T-cell (primary cell): ENCODE measurements at regions not wholly inside any gene's neighbourhood (a gene's known extent, or its start where the extent isn't known, plus 50 kb on each side); places are given as distances from the start of the nearest gene placed in this dataset.

ENCODE experiments used
- ATAC-seq, 4 experiments: fragments of 200-7000 bp in 3 of 4; fragments of 150-1000 bp in 1 of 4; cut with Tn5 transposase; replicated peaks in 1 of 4; 1 replicate in 3 of 4; 2 replicates in 1 of 4; pipeline ENCODE4 v1.10.0; 2021; ENCODE audit warnings: moderate library complexity in 3 of 4, mild to moderate bottlenecking in 2 of 4, moderate number of reproducible peaks in 1 of 4
- CTCF ChIA-PET, 2 donors: fragments of 300-600 bp; sonication (Branson Sonifier 250); formaldehyde crosslinking; loops; one replicate each; lab custom pipeline; 2022; ENCODE audit warnings: antibody characterized with exemption in 2 of 2; lab: Charles Lee
- POLR2A ChIA-PET, 2 donors: fragments of 300-600 bp; sonication (Branson Sonifier 250); formaldehyde crosslinking; loops; one replicate each; lab custom pipeline; 2022; ENCODE audit warnings: antibody characterized with exemption in 2 of 2; lab: Charles Lee
- DNase-seq, 35 experiments: peaks; one replicate each; pipeline versions ENCODE4 v3.0.0 to v3.0.0-alpha.2; 2013 to 2023
- H3K27ac ChIP-seq: one replicate; pipeline ENCODE4 v1.5.1; 2013; ENCODE audit warnings: low read length
- H3K27me3 ChIP-seq, 2 experiments: replicated peaks in 1 of 2; 1 replicate in 1 of 2; 2 replicates in 1 of 2; pipeline versions ENCODE4 v1.6.1 to v1.7.0; 2013; ENCODE audit warnings: low read length in 1 of 2, mixed read lengths in 1 of 2; ENCODE audit not compliant: control insufficient read depth in 2 of 2, insufficient read depth in 2 of 2; ENCODE audit errors: extremely low read depth in 1 of 2
- H3K36me3 ChIP-seq, 2 donors: 1 replicate in 1 of 2; 2 replicates in 1 of 2; pipeline versions ENCODE4 v1.6.1 to v1.7.0; 2013; ENCODE audit warnings: low read length in 1 of 2; ENCODE audit not compliant: control insufficient read depth in 2 of 2, insufficient read depth in 1 of 2; ENCODE audit errors: extremely low read depth in 1 of 2
- H3K4me1 ChIP-seq, 2 experiments: 1 replicate in 1 of 2; 2 replicates in 1 of 2; pipeline versions ENCODE4 v1.6.1 to v1.7.0; 2013; ENCODE audit warnings: low read length in 2 of 2, mixed read lengths in 1 of 2; ENCODE audit not compliant: insufficient read depth in 2 of 2, control insufficient read depth in 1 of 2; ENCODE audit errors: extremely low read depth in 1 of 2
- H3K4me3 ChIP-seq, 2 donors: 1 replicate in 1 of 2; 2 replicates in 1 of 2; pipeline versions ENCODE4 v1.5.1 to v1.7.0; 2013; ENCODE audit warnings: mild to moderate bottlenecking in 2 of 2, low read length in 1 of 2, moderate library complexity in 1 of 2; ENCODE audit not compliant: control insufficient read depth in 1 of 2; ENCODE audit errors: extremely low read depth in 1 of 2
- H3K9me3 ChIP-seq: 2 replicates; pipeline ENCODE4 v1.7.0; 2013
- H3K27ac Mint-ChIP-seq, 2 donors: one replicate each; pipeline ENCODE4 v1.8.0; 2020 to 2021; ENCODE audit warnings: mild to moderate bottlenecking in 2 of 2, mixed read lengths in 2 of 2
- H3K27me3 Mint-ChIP-seq, 2 donors: one replicate each; pipeline ENCODE4 v1.8.0; 2021 to 2022; ENCODE audit warnings: mixed read lengths in 2 of 2
- H3K36me3 Mint-ChIP-seq: one replicate; pipeline ENCODE4 v1.8.0; 2021; ENCODE audit warnings: mixed read lengths
- H3K4me1 Mint-ChIP-seq, 3 donors: one replicate each; pipeline ENCODE4 v1.8.0; 2020 to 2022; ENCODE audit warnings: mixed read lengths in 3 of 3, mild to moderate bottlenecking in 1 of 3
- H3K4me3 Mint-ChIP-seq, 3 donors: one replicate each; pipeline ENCODE4 v1.8.0; 2020 to 2022; ENCODE audit warnings: mild to moderate bottlenecking in 3 of 3, mixed read lengths in 3 of 3, moderate library complexity in 3 of 3
- H3K9me3 Mint-ChIP-seq, 3 donors: one replicate each; pipeline ENCODE4 v1.8.0; 2020 to 2022; ENCODE audit warnings: mixed read lengths in 3 of 3
- WGBS: methylation state at CpG from one replicate; pipeline ENCODE4 v1.1.5; 2013; ENCODE audit warnings: missing lambda C conversion rate; ENCODE audit not compliant: insufficient coverage; 5-methylcytosine and 5-hydroxymethylcytosine counted together

DNA sequence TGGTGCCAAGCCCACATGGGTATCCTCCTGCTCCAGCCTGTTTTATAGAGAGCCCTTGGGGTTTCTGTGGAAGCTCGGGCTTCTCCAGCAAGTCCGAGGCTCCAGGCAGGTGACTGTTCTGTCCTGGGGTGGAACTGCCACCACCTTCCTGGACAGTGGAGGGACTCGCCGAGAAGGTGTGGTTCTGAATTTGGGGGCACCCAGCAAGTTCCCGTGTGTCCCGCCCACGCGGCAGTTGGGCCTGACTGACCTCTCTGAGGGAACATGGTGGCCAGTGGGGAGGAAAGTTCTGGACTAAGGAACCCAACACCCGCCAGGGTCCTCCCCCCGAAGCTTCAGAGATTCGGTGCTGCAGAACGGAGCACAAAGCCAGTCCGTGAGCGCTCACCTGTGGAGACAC lies 158.1 kb upstream of the C1orf174 start:
- WGBS = 89% methylated on average over 10 of the region's 14 CpGs
- CTCF ChIA-PET = no interaction called here
- Histone ChIP-seq H3K27ac (no peak overlapping the region), H3K27me3 (peaks cover 0 to 28% of the 10 kb centered on the region in 2 experiments), H3K4me1 (no peaks in the 10 kb centered on the region), H3K9me3 (no peaks in the 10 kb centered on the region), H3K4me3 (no peak overlapping the region), H3K36me3 (no peaks in the 10 kb centered on the region)
- ATAC-seq = no peak
- peaks cover 2 to 17% of the 10 kb centered on the region in 2 donors for H3K27me3 Mint-ChIP-seq
- no peak overlapping the region for H3K27ac Mint-ChIP-seq
- DNase-seq = no peak
- H3K9me3 Mint-ChIP-seq = no peaks in the 10 kb centered on the region
- no peaks in the 10 kb centered on the region for H3K4me1 Mint-ChIP-seq
- no peak overlapping the region for H3K4me3 Mint-ChIP-seq
- H3K36me3 Mint-ChIP-seq = no peaks in the 10 kb centered on the region
- POLR2A ChIA-PET = no interaction called here

DNA sequence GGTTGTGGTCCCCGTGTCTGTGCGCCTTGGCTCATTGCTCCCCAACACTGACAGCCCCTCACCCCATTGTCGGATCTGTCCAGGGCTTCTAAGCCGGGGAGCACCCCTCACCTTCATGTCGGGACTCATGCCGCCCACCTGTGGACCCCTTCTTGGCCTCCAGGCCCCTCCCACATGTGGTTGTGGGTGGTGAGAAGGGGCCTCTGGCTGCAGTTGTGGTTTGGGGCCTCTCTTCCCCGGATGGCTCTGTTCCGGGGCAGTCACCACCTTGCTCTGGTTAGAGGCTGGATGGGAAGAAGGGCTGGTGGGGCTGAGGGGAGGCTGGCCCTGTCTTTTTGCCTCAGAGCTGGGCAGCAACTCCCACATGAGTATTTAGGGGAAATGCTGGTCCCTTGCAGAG lies 158.6 kb upstream of the C1orf174 start:
- Mint-ChIP-seq H3K9me3 (no peaks in the 10 kb centered on the region), H3K36me3 (no peaks in the 10 kb centered on the region), H3K27me3 (peaks cover 0 to 17% of the 10 kb centered on the region in 2 donors), H3K4me1 (no peaks in the 10 kb centered on the region), H3K4me3 (no peak overlapping the region), H3K27ac (no peak overlapping the region)
- DNase-seq (no peak), ATAC-seq (no peak)
- peaks cover 0 to 25% of the 10 kb centered on the region in 2 experiments for H3K27me3 ChIP-seq
- H3K9me3 ChIP-seq = no peaks in the 10 kb centered on the region
- H3K27ac ChIP-seq = no peak overlapping the region
- H3K4me3 ChIP-seq = no peak overlapping the region
- WGBS = 29% methylated on average over 3 of the region's 8 CpGs
- H3K4me1 ChIP-seq = no peaks in the 10 kb centered on the region
- no peaks in the 10 kb centered on the region for H3K36me3 ChIP-seq
- CTCF ChIA-PET = no interaction called here
- POLR2A ChIA-PET = no interaction called here

DNA sequence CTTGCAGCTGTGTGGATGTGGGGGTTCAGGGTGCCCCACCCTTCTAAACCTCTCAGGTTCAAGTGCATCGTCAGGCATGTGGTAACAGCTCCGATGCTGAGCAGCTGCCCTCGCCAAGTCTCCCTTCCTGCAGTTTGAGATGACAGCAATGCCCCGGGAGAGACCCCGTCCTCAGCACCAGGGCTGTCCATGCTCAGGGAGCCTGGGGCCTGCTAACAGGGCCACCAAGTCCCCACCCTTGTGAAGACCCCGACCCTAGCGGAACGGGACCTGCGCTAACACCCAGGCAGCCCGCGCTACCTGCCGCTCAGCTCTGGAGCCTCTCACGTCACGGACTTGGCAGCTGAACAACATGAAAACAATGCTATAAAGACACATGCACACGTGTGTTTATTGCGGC lies 159.2 kb upstream of the C1orf174 start:
- Histone ChIP-seq H3K36me3 (no peaks in the 10 kb centered on the region), H3K9me3 (no peaks in the 10 kb centered on the region), H3K27ac (no peak overlapping the region), H3K27me3 (peaks cover 0 to 22% of the 10 kb centered on the region in 2 experiments), H3K4me3 (no peak overlapping the region), H3K4me1 (no peaks in the 10 kb centered on the region)
- Mint-ChIP-seq H3K4me1 (no peaks in the 10 kb centered on the region), H3K36me3 (no peaks in the 10 kb centered on the region), H3K27me3 (peaks cover 0 to 15% of the 10 kb centered on the region in 2 donors), H3K9me3 (no peaks in the 10 kb centered on the region), H3K4me3 (no peak overlapping the region), H3K27ac (no peak overlapping the region)
- ChIA-PET CTCF (no interaction called here), POLR2A (no interaction called here)
- ATAC-seq (no peak), DNase-seq (no peak)
- 84% methylated on average over 9 of the region's 16 CpGs for WGBS

DNA sequence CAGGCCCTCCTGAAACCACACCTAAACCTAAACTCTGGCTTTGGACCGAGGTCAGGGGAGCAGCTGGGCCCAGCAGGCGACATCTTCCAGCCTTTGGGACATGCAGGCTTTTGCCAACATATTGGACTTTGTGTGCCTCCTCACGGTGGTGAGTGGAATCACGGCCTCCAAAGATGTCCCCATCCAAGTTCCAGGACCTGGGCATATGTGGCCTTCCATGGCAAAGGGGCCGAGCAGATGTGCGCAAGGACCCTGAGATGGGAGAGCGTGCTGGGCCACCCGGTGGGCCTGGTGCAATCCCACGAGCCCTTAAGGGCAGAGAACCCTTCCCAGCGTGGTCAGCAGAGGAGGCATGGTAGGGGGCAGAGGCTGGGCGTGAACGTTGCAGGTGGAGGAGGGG lies 160.8 kb upstream of the C1orf174 start:
- H3K27ac Mint-ChIP-seq = no peak overlapping the region
- CTCF ChIA-PET = no interaction called here

DNA sequence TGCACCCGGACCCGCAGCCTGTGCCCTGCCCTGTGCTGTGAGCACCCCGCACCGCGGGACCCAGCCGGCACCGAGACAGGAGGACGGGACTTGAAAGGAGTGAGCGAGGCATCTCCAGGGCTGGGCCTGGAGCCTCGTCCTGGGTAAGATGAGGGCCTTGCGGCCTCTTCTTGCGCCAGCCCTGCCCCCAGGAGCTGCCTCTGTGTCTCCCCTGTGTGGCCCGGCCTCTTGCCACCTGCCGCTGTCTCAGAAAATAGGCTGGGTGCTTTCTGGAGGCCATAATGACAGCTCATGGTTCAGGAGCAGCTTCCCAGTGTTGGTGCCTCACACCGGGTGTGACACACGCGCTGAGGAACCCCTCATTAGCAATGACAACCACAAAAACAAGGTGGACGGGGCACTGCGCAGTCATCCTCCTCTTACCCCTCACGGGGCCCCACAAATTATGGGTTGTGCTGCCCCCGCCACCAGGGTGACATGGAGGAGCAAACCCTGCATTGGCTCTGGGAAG lies 161.5 kb upstream of the C1orf174 start:
- peaks cover 0 to 5% of the 10 kb centered on the region in 2 donors for H3K27me3 Mint-ChIP-seq
- peaks cover 0 to 20% of the 10 kb centered on the region in 2 experiments for H3K27me3 ChIP-seq
- no peaks in the 10 kb centered on the region for H3K9me3 Mint-ChIP-seq
- H3K36me3 ChIP-seq = no peaks in the 10 kb centered on the region
- no peak overlapping the region for H3K4me3 Mint-ChIP-seq
- H3K4me1 ChIP-seq = no peaks in the 10 kb centered on the region
- ChIA-PET POLR2A (no interaction called here), CTCF (no interaction called here)
- no peak overlapping the region for H3K27ac ChIP-seq
- ATAC-seq (no peak), DNase-seq (no peak)
- no peaks in the 10 kb centered on the region for H3K36me3 Mint-ChIP-seq
- no peak overlapping the region for H3K4me3 ChIP-seq
- H3K4me1 Mint-ChIP-seq = no peaks in the 10 kb centered on the region
- H3K27ac Mint-ChIP-seq = no peak overlapping the region
- 84% methylated on average over 17 of the region's 21 CpGs for WGBS
- H3K9me3 ChIP-seq = no peaks in the 10 kb centered on the region

More for the DNA sequence above, 160.8 kb upstream of the C1orf174 start:
- DNase-seq (no peak), ATAC-seq (no peak)
- no peak overlapping the region for H3K4me3 ChIP-seq
- H3K4me1 ChIP-seq = no peaks in the 10 kb centered on the region
- no peaks in the 10 kb centered on the region for H3K9me3 ChIP-seq
- WGBS = 74% methylated on average over 12 of the region's 12 CpGs
- H3K36me3 ChIP-seq = no peaks in the 10 kb centered on the region
- POLR2A ChIA-PET = no interaction called here
- Mint-ChIP-seq H3K9me3 (no peaks in the 10 kb centered on the region), H3K36me3 (no peaks in the 10 kb centered on the region), H3K4me1 (no peaks in the 10 kb centered on the region), H3K4me3 (no peak overlapping the region), H3K27me3 (peaks cover 0 to 13% of the 10 kb centered on the region in 2 donors)
- H3K27me3 ChIP-seq = peaks cover 0 to 20% of the 10 kb centered on the region in 2 experiments
- H3K27ac ChIP-seq = no peak overlapping the region

DNA sequence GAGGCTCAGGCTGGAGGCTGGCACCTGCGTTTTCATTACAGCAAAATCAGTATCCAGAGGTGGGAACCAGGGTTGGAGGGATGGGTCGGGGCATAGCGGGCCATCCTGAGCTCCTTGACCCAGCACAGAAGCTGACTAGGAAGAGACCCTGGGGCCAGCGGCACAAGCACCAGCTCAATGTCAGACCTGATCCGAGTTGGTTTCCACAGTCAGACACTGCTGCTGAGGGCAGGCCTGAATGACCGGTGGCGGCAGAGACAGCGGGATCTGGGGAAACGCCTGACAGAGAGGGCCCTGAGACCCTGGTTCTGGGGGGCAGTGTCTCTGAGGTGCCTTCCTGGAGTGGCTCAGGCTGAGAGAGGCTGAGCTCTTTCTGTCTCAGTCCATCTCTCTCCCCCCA lies 162.0 kb upstream of the C1orf174 start:
- DNase-seq (no peak), ATAC-seq (no peak)
- Histone ChIP-seq H3K4me3 (no peak overlapping the region), H3K27me3 (peaks cover 0 to 20% of the 10 kb centered on the region in 2 experiments), H3K27ac (no peak overlapping the region), H3K4me1 (no peaks in the 10 kb centered on the region), H3K9me3 (no peaks in the 10 kb centered on the region), H3K36me3 (no peaks in the 10 kb centered on the region)
- Mint-ChIP-seq H3K9me3 (no peaks in the 10 kb centered on the region), H3K36me3 (no peaks in the 10 kb centered on the region), H3K4me3 (no peak overlapping the region), H3K27ac (no peak overlapping the region), H3K27me3 (peaks cover 0 to under 1% of the 10 kb centered on the region in 2 donors), H3K4me1 (no peaks in the 10 kb centered on the region)
- POLR2A ChIA-PET = no interaction called here
- CTCF ChIA-PET = no interaction called here
- 82% methylated on average over 9 of the region's 9 CpGs for WGBS

DNA sequence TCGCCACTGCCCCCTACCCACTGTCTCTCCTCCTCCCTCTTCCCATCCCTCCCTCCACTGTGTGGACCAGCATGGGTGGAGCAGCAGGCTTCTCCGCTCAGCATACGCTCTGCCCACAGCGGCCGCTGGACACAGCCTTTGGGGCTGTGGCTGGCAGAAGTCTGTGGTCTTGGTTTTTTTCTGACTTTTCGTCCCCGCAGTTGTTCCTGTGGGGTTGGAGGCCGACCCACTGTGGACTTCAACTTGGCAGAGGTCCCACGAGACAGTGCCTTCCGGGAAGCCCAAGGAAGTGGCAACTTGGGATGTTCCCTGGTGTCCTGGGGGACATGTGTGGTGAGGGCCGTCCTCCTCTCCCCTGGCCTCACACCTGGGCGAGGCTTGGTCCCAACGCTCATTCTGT lies 162.5 kb upstream of the C1orf174 start:
- peaks cover 0 to 18% of the 10 kb centered on the region in 2 experiments for H3K27me3 ChIP-seq
- no peak overlapping the region for H3K4me3 Mint-ChIP-seq
- 72% methylated on average over 11 of the region's 13 CpGs for WGBS
- DNase-seq (no peak), ATAC-seq (no peak)
- H3K9me3 ChIP-seq = no peaks in the 10 kb centered on the region
- no peaks in the 10 kb centered on the region for H3K27me3 Mint-ChIP-seq
- H3K9me3 Mint-ChIP-seq = no peaks in the 10 kb centered on the region
- H3K27ac ChIP-seq = no peak overlapping the region
- H3K36me3 Mint-ChIP-seq = no peaks in the 10 kb centered on the region
- CTCF ChIA-PET = no interaction called here
- POLR2A ChIA-PET = no interaction called here
- no peaks in the 10 kb centered on the region for H3K36me3 ChIP-seq
- no peak overlapping the region for H3K27ac Mint-ChIP-seq
- H3K4me1 ChIP-seq = no peaks in the 10 kb centered on the region
- H3K4me3 ChIP-seq = no peak overlapping the region
- H3K4me1 Mint-ChIP-seq = no peaks in the 10 kb centered on the region
